Upper lobe of left lung (tissue), 6 donors: ENCODE measurements at regions not wholly inside any gene's neighbourhood (a gene's known extent, or its start where the extent isn't known, plus 50 kb on each side); places are given as distances from the start of the nearest gene placed in this dataset.

ENCODE experiments used
- ATAC-seq, 2 donors: fragments of 200-7000 bp; cut with Tn5 transposase; one replicate each; pipeline ENCODE4 v1.9.1; 2022; ENCODE audit warnings: mild to moderate bottlenecking in 2 of 2, moderate library complexity in 2 of 2; ENCODE audit not compliant: low FRiP score in 2 of 2
- DNase-seq, 2 donors: peaks; one replicate each; pipeline ENCODE4 v3.0.0-alpha.2; 2019 to 2020
- H3K27ac ChIP-seq, 4 donors: fragments of 200-600 bp; sonication (generic); one replicate each; pipeline ENCODE4 v1.5.1; 2016 to 2019
- H3K27me3 ChIP-seq, 4 donors: fragments of 200-600 bp; sonication (generic); one replicate each; pipeline ENCODE4 v1.5.1; 2017 to 2019
- H3K36me3 ChIP-seq, 4 donors: fragments of 200-600 bp; sonication (generic); one replicate each; pipeline ENCODE4 v1.5.1; 2016 to 2019
- H3K4me1 ChIP-seq, 4 donors: fragments of 200-600 bp; sonication (generic); one replicate each; pipeline ENCODE4 v1.5.1; 2018 to 2019
- H3K4me3 ChIP-seq, 4 donors: fragments of 200-600 bp; sonication (generic); one replicate each; pipeline ENCODE4 v1.5.1; 2017 to 2019; ENCODE audit warnings: mild to moderate bottlenecking in 2 of 4, moderate library complexity in 1 of 4
- H3K9me3 ChIP-seq, 4 donors: fragments of 200-600 bp; sonication (generic); one replicate each; pipeline ENCODE4 v1.5.1; 2018 to 2019
- EP300 ChIP-seq, 4 donors: sonication (generic); formaldehyde crosslinking; IDR thresholded peaks; one replicate each; pipeline ENCODE4 v1.5.1; 2017; ENCODE audit warnings: antibody characterized with exemption in 4 of 4, control low read depth in 2 of 4
- POLR2A ChIP-seq, 4 donors: fragments of 450-650 bp; IDR thresholded peaks; one replicate each; pipeline ENCODE4 v1.5.1; 2016 to 2017; ENCODE audit warnings: antibody characterized with exemption in 4 of 4, mild to moderate bottlenecking in 2 of 4
- POLR2AphosphoS5 ChIP-seq, 2 donors: sonication (generic); formaldehyde crosslinking; IDR thresholded peaks; one replicate each; pipeline ENCODE4 v1.5.1; 2017; ENCODE audit warnings: antibody characterized with exemption in 2 of 2
- WGBS, 2 donors: methylation state at CpG; one replicate each; pipeline ENCODE4 v1.1.5; 2017 to 2018; 5-methylcytosine and 5-hydroxymethylcytosine counted together
- TF ChIP-seq, protein P1 (sequence below), 6 experiments: fragments of 450-650 bp in 4 of 6; fragments of 200-600 bp in 2 of 6; sonication (generic) in 2 of 6; IDR thresholded peaks; one replicate each; pipeline ENCODE4 v1.5.1; 2016 to 2019; ENCODE audit warnings: antibody characterized with exemption in 6 of 6
- donor health status: DM: no; HTN: no; CAD: no; lungs with moderate emphysema.
- donor health status: DM: no; HTN: yes; CAD: no; lungs with severe emphysema.

DNA sequence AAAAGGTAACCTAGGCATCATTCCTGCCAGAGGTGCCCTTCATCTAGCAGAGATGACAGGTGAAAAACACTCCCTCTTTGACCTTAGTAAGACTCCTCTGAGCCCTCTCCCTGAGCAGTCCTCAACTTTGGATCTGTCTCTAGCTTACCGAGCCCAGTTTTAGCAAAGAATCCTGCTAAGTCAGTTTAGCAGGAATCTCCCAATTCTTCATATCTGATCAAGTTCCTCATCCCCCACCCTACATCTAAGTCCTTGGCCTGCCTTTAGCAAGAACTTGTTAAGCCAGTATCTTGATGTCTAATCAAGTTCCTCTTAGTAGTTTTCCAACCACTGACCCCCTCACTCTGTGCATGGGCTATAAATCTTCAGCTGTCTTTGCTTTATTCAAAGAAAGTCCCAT, 235.6 kb downstream of the OMA1 start:
- Histone ChIP-seq H3K36me3 (no peaks in the 10 kb centered on the region), H3K4me3 (no peak overlapping the region), H3K9me3 (no peaks in the 10 kb centered on the region), H3K4me1 (no peaks in the 10 kb centered on the region), H3K27ac (no peak overlapping the region), H3K27me3 (no peaks in the 10 kb centered on the region)
- ATAC-seq (no peak), DNase-seq (no peak)
- 65 to 86% methylated on average over 1 of the region's 1 CpG for WGBS, 2 donors
- TF ChIP-seq EP300 (IDR thresholded peaks at IDR 0.05) (no peak), POLR2AphosphoS5 (IDR thresholded peaks at IDR 0.05) (no peak), POLR2A (IDR thresholded peaks at IDR 0.05) (no peak)
- TF ChIP-seq, protein P1, sequence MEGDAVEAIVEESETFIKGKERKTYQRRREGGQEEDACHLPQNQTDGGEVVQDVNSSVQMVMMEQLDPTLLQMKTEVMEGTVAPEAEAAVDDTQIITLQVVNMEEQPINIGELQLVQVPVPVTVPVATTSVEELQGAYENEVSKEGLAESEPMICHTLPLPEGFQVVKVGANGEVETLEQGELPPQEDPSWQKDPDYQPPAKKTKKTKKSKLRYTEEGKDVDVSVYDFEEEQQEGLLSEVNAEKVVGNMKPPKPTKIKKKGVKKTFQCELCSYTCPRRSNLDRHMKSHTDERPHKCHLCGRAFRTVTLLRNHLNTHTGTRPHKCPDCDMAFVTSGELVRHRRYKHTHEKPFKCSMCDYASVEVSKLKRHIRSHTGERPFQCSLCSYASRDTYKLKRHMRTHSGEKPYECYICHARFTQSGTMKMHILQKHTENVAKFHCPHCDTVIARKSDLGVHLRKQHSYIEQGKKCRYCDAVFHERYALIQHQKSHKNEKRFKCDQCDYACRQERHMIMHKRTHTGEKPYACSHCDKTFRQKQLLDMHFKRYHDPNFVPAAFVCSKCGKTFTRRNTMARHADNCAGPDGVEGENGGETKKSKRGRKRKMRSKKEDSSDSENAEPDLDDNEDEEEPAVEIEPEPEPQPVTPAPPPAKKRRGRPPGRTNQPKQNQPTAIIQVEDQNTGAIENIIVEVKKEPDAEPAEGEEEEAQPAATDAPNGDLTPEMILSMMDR (IDR thresholded peaks at IDR 0.05): no peak

DNA sequence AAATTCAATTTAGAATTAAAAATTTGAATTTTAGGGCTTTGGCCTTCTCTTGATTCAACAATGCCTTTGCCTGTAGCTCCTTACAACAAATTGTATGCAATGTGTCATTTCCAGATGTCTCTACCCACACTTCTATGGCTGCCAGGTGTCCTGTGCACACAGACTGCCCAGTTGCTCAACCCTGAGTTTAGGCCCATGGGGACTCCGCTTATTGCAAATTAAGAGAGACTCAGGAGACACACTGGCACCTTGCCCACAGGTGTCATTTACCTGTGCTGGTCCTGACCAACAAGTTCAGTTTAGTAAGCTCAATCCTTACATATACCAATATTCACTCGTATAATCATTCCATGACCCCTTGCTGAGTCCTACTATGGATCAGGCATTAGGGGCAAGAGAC, 236.1 kb downstream of the OMA1 start:
- DNase-seq (no peak), ATAC-seq (no peak)
- no peak overlapping the region for H3K4me3 ChIP-seq
- H3K9me3 ChIP-seq: no peaks in the 10 kb centered on the region
- no peaks in the 10 kb centered on the region for H3K27me3 ChIP-seq
- TF ChIP-seq POLR2A (IDR thresholded peaks at IDR 0.05) (no peak), EP300 (IDR thresholded peaks at IDR 0.05) (no peak), POLR2AphosphoS5 (IDR thresholded peaks at IDR 0.05) (no peak)
- TF ChIP-seq, protein P1 (IDR thresholded peaks at IDR 0.05): no peak
- no peak overlapping the region for H3K27ac ChIP-seq
- 90 to 91% methylated on average over 2 of the region's 2 CpGs for WGBS, 2 donors
- no peaks in the 10 kb centered on the region for H3K36me3 ChIP-seq
- no peaks in the 10 kb centered on the region for H3K4me1 ChIP-seq

DNA sequence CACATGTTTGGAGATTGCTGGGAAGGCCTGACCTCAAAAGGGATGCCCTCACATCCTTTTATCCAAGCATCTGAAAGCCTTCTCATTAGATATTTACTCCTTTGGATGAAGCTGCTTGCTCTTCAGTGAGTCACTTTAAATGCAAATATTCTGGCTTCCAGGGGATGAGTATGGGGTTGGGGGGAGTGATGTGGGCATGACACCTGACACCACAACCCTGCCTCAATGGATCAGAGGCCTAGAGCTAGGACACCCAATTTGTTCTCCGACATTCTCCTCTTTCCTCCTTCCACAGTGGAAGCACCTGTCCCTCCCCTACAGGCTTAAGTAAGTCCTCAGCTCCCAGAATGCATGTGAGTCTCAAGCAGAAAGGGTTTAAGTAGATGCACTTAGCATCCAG, 238.3 kb downstream of the OMA1 start:
- H3K36me3 ChIP-seq: no peaks in the 10 kb centered on the region
- TF ChIP-seq, protein P1 (IDR thresholded peaks at IDR 0.05): no peak
- TF ChIP-seq POLR2A (IDR thresholded peaks at IDR 0.05): no peak
- no peak for TF ChIP-seq EP300 (IDR thresholded peaks at IDR 0.05)
- TF ChIP-seq POLR2AphosphoS5 (IDR thresholded peaks at IDR 0.05): no peak
- no peaks in the 10 kb centered on the region for H3K4me1 ChIP-seq
- no peaks in the 10 kb centered on the region for H3K27me3 ChIP-seq
- ATAC-seq (no peak), DNase-seq (no peak)
- H3K4me3 ChIP-seq: no peak overlapping the region
- WGBS, 2 donors: 76 to 80% methylated on average over 1 of the region's 1 CpG
- H3K9me3 ChIP-seq: no peaks in the 10 kb centered on the region
- no peak overlapping the region for H3K27ac ChIP-seq

DNA sequence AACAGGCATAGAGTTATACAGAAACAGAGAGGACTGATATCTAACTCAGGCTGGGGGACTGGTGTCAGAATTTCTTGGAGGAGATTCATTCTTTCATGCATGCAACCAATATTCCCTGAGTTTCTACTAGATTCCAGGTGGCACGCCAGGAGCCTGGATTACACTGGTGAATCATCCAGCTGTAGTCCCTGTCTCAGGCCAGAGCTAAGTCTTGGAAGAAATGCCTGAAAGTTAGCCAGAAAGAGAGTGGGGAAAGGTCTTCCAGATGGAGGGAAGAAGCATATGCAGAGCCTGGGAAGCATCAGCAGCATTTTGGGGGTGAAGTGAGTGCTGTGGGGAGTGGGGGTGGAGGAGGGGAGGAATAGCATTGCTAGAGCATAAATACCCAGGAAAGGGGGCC, 239.1 kb downstream of the OMA1 start:
- 86 to 90% methylated on average over 1 of the region's 1 CpG for WGBS, 2 donors

DNA sequence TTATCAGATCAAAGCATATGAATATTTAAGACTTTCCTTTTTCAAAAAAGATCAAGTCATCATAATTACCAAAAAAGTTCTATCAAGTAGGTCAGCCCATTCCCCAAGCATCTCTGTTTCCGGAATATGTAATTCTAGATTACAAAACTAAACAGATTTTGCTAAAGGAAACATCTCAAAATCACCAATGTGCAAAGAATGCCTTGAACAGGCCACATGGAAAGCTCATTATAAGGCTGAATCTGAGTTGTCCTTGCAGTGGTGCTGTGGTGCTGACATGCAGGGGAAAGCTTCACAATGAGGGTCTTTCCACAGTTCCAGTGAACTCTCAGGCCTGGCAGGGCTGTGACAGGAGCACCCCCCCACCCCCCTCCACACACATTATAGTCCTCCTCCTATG, 240.9 kb downstream of the OMA1 start:
- TF ChIP-seq POLR2AphosphoS5 (IDR thresholded peaks at IDR 0.05) (no peak), EP300 (IDR thresholded peaks at IDR 0.05) (no peak), POLR2A (IDR thresholded peaks at IDR 0.05) (no peak)
- H3K36me3 ChIP-seq: no peaks in the 10 kb centered on the region
- H3K9me3 ChIP-seq: no peaks in the 10 kb centered on the region
- no peak for ATAC-seq
- H3K4me1 ChIP-seq: no peaks in the 10 kb centered on the region
- DNase-seq: no peak
- no peak overlapping the region for H3K27ac ChIP-seq
- no peak overlapping the region for H3K4me3 ChIP-seq
- no peaks in the 10 kb centered on the region for H3K27me3 ChIP-seq
- 84 to 91% methylated on average over 1 of the region's 1 CpG for whole genome bisulfite sequencing, 2 donors

More for the DNA sequence above, 239.1 kb downstream of the OMA1 start:
- H3K36me3 ChIP-seq: no peaks in the 10 kb centered on the region
- no peak for TF ChIP-seq POLR2A (IDR thresholded peaks at IDR 0.05)
- TF ChIP-seq POLR2AphosphoS5 (IDR thresholded peaks at IDR 0.05): no peak
- TF ChIP-seq, protein P1 (IDR thresholded peaks at IDR 0.05): no peak
- TF ChIP-seq EP300 (IDR thresholded peaks at IDR 0.05): no peak
- ATAC-seq: no peak
- H3K4me1 ChIP-seq: no peaks in the 10 kb centered on the region
- DNase-seq: no peak
- no peaks in the 10 kb centered on the region for H3K9me3 ChIP-seq
- no peak overlapping the region for H3K27ac ChIP-seq
- no peaks in the 10 kb centered on the region for H3K27me3 ChIP-seq
- no peak overlapping the region for H3K4me3 ChIP-seq
